ENCODE measurements at regions not wholly inside any gene's neighbourhood (a gene's known extent, or its start where the extent isn't known, plus 50 kb on each side); places are given as distances from the start of the nearest gene placed in this dataset.
"Not testable (repeated sequence)": the region's sequence is repeated elsewhere in the genome, so short reads cannot be mapped to it uniquely, and the experiment has no call there.

DNA sequence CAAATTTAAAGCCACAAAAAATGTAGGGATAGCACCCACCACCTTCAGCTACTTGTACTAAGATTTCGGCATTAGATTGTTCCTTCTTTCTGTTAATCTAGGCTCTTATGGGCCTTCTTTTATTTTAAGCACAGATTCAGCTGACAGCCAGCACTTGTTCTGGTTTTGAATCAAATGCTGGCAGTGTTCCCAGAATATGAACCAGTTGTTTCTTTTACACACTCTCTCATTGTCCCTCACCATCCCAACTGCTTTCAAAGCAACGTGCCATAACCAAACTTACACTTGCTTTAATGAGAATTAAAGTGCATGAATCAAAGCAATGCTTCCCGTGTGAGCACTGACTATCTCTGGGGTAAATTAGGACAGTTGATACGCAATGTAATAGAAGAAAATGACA is 744.5 kb upstream of the FAM241A start:
- DNase-seq, result peak; percentile 17

DNA sequence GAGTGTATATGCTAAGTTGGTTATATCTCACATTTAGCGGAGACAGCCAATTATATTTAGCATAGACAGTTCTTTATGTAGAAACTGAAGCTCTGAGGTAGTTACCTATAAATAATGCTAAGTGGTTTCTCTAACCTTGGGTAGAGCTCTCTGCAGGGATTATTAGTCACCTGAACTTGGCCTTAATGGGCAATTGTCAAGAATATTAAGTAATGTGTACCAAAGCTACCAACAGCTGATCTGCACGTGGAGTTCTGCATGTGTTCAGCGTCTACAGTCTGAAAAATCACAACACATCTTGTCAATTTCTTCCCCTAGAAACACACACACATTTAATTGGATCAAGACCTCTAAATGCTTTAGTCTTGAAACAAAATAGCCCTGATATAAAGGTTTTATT is 740.6 kb upstream of the FAM241A start:
- DNase-seq, result no peak

DNA sequence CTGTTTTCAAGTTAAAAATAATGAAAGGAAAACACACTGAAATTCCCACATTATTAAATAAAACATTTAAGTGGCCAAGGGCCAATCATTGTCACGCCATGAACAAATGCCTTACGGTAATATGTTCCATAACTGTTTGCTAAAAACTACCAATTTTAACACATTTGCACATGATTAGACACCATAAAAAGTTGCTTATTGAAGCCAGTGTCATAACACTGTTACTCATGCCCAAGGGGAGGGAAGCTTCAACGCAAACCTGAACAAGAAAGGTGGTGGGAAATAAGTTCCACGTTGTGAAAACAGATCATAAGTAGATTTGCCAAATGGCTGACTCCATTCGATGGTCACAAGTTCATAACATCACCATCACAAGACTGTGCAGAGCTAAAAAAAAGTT is 739.3 kb upstream of the FAM241A start:
- no peak for DNase-seq

DNA sequence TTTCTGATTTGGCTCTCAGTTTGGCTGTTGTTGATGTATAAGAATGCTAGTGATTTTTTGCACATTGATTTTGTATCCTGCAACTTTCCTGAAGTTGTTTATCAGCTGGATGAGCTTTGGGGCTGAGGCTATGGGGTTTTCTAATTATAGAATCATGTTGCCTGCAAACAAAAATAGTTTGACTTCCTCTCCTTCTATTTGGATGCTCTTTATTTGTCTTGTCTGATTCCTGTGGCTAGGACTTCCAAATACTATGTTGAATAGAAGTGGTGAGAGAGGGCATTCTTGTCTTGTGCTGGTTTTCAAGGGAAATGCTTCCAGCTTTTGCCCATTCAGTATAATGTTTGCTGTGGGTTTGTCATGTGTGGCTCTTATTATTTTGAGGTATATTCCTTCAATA is 734.7 kb upstream of the FAM241A start:
- DNase-seq, result no peak

DNA sequence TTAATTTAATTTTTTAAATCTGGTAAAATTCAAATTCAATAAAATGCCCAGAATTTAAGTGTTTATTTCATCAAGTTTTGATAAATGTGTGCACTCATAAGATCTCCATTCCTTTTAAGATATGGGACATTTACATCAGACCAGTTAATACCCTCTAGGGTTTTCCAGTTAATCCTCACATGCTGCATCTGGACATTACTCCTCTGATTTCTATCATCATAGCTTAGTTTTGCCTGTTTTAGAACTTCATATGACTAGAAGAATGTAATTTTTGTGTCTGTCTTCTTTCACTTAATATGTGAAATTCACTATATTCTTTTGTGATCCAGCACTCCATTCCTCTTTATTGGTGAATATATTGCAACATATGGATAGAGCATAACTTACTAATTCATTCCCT is 727.7 kb upstream of the FAM241A start:
- DNase-seq, result no peak

DNA sequence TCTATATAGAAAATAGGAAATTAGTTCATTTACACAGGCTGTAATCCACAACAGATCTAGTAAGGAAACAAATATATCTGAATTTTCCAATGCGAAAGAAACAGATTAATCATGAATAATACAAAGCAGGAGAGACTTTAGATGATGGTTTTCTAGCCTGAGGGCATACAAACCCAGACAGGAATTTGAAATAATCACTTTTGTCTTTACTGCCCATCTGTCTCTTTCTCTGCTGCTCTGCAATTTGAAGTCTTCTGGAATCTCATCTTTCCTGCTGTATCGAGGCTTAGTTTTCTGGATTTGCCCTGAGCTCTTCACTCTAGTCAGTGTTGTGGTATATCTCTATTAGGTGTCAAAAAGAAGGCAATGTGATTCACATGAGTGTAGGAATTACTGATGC is 711.8 kb upstream of the FAM241A start:
- no peak for DNase-seq

DNA sequence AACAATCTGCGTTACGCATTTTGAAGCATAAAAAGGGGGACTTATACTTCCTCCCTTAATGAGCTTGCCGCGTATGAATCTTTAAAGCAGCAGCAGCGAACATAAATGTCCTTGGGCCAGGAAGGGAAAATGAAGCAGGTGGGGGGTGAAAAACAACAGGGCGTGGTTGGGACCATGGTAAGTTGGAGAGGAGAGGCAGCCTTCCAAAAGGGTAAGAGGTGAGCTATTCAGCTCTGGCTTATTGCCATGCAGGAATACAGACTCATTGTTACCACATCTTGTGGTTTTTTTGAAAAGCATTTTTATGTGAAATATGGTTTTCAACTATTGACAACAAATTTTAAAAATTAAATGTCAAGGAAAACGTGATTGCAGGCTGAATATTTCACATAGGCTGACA is 710.7 kb upstream of the FAM241A start:
- no peak for DNase-seq

DNA sequence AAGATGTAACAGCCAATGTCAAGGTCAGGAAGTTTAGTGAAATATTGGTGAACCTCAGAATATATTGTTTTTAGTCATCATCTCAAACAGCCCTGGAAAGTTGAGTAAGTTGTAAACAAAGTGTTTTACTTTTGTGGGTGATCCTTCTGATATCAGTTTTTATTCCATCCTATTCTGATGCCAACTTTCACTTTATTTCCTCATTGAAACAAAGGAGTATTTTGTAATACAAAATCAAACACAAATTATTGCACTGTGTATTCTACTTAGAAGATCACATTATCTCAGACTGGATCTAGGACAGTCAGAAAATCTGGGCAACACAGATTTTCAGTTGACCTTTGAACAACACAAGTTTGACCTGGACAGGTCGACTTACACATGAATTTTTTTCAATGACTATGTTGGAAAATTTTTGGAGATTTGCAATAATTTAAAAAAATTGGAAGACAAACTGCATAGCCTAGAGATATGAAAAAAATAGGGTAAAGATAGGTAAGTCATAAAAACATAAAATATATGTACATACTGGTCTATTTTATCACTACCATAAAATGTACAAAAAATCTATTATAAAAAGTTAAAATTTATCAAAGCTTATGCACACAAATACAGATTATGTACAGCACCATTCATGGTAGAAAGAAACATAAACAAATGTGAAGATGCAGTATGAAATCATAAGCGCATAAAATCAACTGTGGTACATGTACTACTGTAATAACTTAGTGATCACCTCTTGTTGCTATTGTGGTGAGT is 709.1 kb upstream of the FAM241A start:
- DNase-seq, result no peak

DNA sequence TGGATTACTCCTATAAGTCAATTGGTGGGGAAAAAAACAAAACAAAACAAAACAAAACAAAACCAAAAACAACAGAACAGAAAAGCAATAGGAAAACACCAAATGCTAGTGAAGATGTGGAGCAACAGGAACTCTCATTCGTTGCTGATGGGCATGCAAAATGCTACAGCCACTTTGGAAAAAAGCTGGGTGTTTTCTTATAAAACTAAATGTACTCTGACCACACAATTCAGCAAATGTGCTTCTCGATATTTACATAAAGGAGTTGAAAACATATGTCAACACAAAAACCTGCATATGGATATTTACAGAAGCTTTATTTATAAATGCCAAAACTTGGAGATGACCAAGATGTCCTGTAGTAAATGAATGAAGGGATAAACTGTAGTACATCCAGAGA is 703.6 kb upstream of the FAM241A start:
- DNase-seq, result no peak

DNA sequence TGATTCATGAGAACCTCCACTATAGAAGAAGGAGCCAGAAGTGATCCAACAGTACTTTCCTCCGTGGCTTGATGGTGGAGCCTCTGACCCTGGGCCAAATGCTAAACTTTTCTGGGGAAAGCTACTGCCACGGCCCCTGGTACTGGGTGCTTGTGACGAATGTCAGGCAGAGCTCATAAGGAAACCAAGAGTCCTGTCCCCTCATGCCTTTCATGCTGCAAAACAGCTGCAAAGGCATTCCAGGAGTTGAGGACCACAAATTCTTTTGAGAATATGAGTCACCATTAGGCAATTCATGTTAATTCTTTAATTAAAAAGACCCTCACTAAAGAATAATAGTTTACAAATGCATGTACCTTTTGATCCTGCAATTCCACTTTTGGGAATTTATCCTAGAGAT is 700.4 kb upstream of the FAM241A start:
- DNase-seq, result not testable (repeated sequence)

DNA sequence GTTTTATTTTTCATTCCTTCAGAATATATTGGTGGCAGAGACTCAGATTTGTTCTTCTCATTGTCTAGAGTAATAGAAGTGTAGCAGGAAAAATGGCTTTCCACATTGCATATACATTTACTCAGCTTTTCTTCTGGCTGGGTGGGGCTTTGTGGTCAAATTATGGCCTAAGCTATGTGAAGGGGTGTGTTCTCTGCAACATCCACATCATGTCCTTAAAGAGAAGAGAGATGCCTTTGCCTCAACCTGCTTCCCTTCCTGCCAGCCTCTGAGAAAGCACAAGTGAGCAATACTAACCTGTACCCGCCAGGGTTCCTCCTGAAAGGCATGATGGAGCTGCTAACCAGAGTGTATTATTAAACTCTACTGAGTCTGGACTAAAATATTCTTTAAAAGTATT is 695.6 kb upstream of the FAM241A start:
- no peak for DNase-seq

DNA sequence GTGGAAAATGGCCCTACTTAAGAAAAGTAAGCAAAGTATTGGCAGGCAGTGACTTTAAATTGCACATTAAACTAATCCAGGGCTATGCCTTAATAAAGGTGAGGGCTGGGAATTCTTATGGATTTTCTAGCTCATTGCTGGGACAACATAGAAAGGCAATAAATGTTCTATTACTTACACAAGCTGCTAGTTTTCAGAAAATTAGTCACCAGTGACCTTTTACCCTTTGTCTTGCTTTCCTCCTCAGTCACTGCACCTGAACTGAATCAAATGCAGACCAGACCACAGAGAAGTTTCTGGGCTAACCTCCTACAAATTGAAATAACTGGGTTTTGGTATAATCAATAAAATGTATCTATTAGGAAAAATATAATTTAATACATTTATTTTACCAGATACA is 694.4 kb upstream of the FAM241A start:
- DNase-seq, result no peak

DNA sequence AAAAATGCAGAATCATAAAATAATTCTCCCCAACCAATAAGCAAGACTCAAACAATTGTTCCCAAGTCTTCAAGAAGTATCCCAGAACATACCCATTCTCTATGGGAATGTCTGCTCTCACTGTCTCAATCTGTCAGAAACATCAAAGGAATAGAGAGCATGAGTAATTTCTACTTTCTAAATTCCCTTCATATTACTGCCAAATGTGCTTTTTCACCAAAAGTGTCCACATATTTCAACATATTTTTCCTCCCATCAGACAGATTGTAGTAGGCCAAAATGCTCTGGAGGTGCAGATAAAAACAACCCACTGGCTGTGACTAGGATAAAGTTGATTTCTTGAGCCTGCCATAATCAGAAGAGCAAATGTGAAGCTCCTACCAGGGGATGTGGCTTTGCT is 692.0 kb upstream of the FAM241A start:
- DNase-seq, result no peak

DNA sequence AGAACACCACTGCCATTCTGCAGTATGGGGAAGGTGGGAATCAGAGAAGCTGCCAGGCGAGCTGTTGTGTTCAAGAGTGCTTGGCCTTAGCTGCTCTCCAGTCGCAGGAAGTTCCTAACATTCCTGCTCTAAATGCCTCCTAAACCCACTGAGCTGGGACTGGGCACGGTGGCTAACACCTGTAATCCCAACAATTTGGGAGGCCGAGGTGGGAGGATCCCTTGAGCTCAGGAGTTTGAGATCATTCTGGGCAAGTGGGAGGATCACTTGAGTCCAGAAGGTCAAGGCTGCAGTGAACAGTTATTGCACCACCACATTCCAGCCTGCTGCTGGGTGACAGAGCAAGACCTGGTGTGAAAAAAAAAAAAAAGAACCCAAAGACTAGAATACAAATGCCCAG is 690.3 kb upstream of the FAM241A start:
- no peak for DNase-seq

DNA sequence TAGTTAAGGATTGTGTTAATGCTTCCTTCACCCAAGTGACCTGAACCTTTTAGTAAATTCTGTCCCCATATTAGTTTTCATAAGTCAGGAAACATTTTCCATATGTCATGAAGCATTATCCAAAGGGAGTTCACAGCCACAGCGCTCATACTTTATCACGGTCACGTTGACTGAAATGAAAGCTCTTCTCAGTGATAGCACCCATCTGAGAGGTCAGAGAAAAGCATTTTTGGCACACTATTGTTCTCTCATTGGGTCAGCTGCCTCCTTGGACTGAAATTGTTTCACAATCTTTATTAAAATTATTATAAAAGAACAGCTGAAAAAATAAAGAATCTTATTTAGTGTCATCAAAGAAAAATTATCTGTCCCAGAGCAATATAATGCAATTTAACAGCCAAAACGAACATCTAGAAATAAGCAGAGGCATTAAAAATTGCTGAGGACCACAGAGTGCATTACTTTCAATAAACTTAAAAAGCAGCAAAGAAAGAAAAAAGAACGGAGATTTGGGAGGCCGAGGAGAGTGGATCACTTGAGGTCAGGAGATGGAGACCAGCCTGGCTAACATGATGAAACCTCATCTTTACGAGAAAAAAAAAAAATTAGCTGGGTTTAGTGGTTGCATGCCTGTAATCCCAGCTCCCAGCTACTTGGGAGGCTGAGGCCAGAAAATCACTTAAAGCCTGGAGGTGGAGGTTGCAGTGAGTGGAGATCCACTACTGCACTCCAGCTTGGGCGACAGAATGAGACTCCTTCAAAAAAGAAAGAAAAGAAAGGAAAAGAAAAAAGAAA is 680.8 kb upstream of the FAM241A start:
- DNase-seq, result no peak

DNA sequence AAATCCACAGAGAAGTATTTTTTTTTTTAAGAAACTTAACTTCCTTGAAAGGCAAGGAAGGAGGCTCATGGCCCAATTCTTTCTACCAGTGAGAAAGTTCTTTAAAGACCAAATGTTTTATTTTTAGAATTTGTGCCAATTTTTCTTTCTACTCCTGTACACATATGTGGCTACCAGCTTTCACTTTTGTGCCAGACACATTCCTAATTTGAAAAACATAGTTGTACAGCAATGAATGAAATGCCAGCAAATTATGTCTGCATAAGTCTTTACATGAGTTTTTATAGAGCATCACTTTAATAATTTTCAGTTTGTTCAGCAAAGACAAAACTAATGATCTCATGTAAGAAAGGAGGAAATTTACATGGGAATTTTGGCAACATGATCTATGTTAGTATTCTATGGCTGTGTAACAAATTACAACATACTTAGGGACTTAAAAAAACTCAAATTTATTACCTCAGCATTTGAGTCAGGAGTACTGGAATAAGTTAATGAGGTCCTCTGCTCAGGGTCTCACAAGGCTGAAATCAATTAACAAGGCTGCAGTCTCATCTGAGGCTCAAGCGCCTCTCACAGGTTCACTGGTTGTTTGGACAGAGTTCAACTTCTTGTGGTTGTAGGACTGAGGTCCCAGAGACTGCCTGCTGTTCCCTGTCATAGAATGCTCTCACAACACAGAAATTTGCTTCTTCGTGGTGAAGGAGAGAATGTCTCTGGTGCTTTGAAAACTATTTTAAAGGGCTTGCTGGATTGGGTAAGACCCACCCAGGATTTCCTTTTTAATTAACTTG is 678.2 kb upstream of the FAM241A start:
- no peak for DNase-seq

DNA sequence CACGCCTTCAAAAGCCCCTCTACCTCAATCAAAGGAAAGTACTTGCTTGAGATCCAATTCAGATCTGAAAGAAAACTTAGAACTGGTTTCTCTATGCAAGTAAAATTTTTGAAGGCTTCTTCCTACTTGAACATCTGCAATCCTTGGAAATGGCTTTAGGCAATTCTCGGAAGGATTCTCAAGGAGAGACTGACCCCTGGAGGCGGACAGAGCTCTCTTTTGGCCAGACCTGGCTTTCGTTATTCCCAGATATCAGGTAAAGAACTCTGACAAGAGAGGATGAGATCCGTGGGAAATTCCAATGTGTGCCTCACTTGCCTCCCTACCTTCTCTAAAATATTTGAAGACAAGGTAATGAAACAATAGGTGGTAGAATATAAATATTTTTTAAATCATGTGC is 670.3 kb upstream of the FAM241A start:
- peak; percentile 29 for DNase-seq

DNA sequence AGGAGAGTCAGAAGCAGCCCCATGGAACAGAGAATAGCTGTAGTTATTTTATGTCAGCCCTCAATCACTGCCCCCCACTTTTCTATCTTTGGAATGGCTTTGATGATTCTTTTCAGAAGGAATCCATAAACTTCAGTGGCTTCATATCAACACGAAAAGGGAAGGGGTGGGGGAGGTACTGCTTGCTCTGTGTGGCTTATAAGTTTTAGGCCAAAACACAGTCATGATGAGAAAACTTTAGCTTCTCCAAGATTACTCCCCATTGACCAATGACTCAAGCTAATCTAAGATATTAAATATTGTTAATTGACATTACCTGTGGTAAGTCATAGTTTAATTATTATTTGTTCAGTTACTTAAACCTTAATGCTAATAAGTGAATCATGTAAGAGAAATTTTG is 669.6 kb upstream of the FAM241A start:
- DNase-seq, result no peak

DNA sequence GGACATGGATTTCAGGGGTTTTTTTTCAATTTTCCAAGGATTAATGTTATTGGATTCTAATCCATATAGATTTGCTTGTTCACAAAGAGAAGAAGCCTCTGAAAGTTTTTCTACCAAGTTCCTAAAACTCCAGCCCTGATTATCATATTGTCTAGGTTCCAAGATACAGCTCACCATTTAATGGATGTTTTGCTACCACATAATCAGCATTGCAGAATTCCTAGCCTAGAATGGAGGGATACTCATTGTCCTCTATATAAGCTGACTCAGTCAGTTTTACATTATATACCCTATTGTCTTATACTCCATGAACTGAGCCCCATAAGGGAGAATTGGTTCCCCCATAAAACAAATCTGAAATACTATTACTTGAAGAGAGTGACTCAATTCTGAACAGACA is 664.7 kb upstream of the FAM241A start:
- no peak for DNase-seq

DNA sequence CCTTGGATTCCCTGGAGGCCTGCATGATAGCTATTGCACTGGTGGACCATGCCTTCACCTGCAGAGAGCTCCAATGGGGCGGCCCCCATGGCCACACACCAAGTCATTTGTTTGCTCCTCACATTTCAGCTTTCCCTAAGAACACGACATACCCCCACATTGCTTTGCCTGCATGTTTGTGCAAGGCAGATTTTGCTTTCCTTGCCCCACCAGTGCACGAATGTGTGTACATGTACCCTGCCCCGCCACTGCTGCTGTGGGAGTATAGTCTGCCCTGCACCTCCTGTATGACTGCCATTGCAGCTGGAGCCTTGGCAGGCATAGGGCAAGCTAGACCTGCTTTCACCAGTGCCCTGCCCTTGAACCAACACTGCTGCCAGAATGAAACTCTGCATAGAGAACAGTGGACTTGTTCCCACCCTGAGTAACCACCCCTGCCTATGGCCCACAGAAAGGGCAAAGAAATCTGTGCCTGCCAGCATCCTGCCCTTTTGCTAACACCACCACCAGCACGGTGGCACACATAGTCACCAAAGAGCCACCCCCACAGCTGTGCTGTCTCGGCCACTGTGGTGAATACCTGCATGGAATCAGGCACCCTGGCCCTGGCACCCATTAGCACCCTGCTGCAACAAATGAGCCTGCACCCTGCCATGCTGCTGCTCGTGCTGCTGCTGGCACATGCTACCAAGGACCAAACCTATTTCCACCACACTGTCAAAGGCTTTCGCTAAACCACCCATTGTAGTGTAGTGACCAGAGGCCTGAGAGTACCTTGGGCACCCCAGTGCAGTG is 661.7 kb upstream of the FAM241A start:
- no peak for DNase-seq

DNA sequence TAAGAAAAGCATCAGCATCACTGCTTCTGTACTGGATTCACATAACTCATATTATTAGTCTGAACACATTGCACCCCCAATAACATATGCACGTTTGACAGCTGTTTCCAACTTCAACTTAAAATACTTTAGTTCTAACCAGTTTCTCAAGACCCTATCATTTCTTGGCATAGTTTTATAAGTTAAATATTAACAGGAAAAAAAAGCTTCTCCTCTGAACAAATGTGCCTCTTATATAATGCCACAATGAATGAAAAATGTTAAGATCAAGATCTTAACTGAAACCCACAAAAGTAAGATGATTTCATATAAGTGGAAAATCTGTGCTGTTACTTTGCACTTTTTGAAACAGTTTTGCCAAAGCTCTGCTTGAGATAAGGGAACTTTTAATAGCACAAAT is 652.8 kb upstream of the FAM241A start:
- peak; percentile 12 for DNase-seq

DNA sequence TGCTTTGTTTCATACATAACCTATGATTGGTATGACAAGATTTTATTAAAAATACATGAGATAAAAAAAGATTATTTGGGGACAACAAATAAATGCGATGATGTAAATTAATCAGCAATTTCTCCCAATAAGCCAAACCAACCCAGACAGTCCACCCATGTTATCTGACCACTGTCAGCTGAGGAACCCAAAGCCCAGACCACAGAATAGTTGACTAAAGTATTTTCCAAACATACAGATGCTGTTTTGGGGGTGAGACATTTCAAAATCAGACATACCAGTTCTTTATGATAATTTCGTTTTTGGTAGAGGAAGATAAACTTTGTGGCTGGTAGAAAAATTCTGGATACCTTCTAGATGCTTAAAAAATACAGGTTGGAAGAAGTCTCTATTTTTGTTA is 650.8 kb upstream of the FAM241A start:
- DNase-seq, result no peak

All from renal pelvis (tissue), 1 donor.